ENCODE measurements at regions not wholly inside any gene's neighbourhood (a gene's known extent, or its start where the extent isn't known, plus 50 kb on each side); places are given as distances from the start of the nearest gene placed in this dataset.

GRCh38 chr13:62049992-62050391, 634.3 kb upstream of the PCDH20 start:
- H3K4me3 ChIP-seq (ENCODE audit: low read depth, low read length) = no peak overlapping the region
- TF ChIP-seq CTCF (IDR thresholded peaks at IDR 0.05; ENCODE audit: borderline replicate concordance, insufficient read depth, low read depth, low read length) = no peak

- TF ChIP-seq CTCF (IDR thresholded peaks at IDR 0.05; ENCODE audit: borderline replicate concordance, insufficient read depth, low read depth, low read length) = no peak
- no peak overlapping the region for H3K4me3 ChIP-seq (ENCODE audit: low read depth, low read length)
These were observed 630.9 kb upstream of the PCDH20 start for GRCh38 chr13:62046512-62046911.

- no peak overlapping the region for H3K4me3 ChIP-seq (ENCODE audit: low read depth, low read length)
- no peak for TF ChIP-seq CTCF (IDR thresholded peaks at IDR 0.05; ENCODE audit: borderline replicate concordance, insufficient read depth, low read depth, low read length)
These were observed 628.0 kb upstream of the PCDH20 start for GRCh38 chr13:62043600-62043999.

- no peak for TF ChIP-seq CTCF (IDR thresholded peaks at IDR 0.05; ENCODE audit: borderline replicate concordance, insufficient read depth, low read depth, low read length)
- no peak overlapping the region for H3K4me3 ChIP-seq (ENCODE audit: low read depth, low read length)
These were observed 625.2 kb upstream of the PCDH20 start for GRCh38 chr13:62040806-62041205.

GRCh38 chr13:62040078-62040477, 624.4 kb upstream of the PCDH20 start:
- no peak for TF ChIP-seq CTCF (IDR thresholded peaks at IDR 0.05; ENCODE audit: borderline replicate concordance, insufficient read depth, low read depth, low read length)
- no peak overlapping the region for H3K4me3 ChIP-seq (ENCODE audit: low read depth, low read length)

- no peak for TF ChIP-seq CTCF (IDR thresholded peaks at IDR 0.05; ENCODE audit: borderline replicate concordance, insufficient read depth, low read depth, low read length)
- no peak overlapping the region for H3K4me3 ChIP-seq (ENCODE audit: low read depth, low read length)
These were observed 622.6 kb upstream of the PCDH20 start for GRCh38 chr13:62038214-62038613.

- H3K4me3 ChIP-seq (ENCODE audit: low read depth, low read length) = no peak overlapping the region
- TF ChIP-seq CTCF (IDR thresholded peaks at IDR 0.05; ENCODE audit: borderline replicate concordance, insufficient read depth, low read depth, low read length) = no peak
These were observed 620.3 kb upstream of the PCDH20 start for GRCh38 chr13:62035981-62036380.
